GM10266 (cell line): ENCODE measurements at regions not wholly inside any gene's neighbourhood (a gene's known extent, or its start where the extent isn't known, plus 50 kb on each side); places are given as distances from the start of the nearest gene placed in this dataset.

Experiments
- DNase-seq: peaks from one replicate; pipeline ENCODE4 v3.0.0; 2012; ENCODE audit errors: extremely low spot score
- TF ChIP-seq, protein P1 (sequence below): IDR thresholded peaks from 2 replicates; pipeline ENCODE4 v1.5.1; 2012; ENCODE audit warnings: mild to moderate bottlenecking, low read depth; ENCODE audit not compliant: control insufficient read depth, insufficient read depth; ENCODE audit errors: missing control alignments

GRCh38 chr5:174303035-174303434 is 257.5 kb downstream of the NSG2 start:
- TF ChIP-seq, protein P1, sequence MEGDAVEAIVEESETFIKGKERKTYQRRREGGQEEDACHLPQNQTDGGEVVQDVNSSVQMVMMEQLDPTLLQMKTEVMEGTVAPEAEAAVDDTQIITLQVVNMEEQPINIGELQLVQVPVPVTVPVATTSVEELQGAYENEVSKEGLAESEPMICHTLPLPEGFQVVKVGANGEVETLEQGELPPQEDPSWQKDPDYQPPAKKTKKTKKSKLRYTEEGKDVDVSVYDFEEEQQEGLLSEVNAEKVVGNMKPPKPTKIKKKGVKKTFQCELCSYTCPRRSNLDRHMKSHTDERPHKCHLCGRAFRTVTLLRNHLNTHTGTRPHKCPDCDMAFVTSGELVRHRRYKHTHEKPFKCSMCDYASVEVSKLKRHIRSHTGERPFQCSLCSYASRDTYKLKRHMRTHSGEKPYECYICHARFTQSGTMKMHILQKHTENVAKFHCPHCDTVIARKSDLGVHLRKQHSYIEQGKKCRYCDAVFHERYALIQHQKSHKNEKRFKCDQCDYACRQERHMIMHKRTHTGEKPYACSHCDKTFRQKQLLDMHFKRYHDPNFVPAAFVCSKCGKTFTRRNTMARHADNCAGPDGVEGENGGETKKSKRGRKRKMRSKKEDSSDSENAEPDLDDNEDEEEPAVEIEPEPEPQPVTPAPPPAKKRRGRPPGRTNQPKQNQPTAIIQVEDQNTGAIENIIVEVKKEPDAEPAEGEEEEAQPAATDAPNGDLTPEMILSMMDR, result no peak
- no peak for DNase-seq

- peak; percentile 8 for DNase-seq
- TF ChIP-seq, protein P1, result no peak
Observed at GRCh38 chr5:174303437-174304045, 258.0 kb downstream of the NSG2 start.

GRCh38 chr5:174305241-174305681 is 259.8 kb downstream of the NSG2 start:
- TF ChIP-seq, protein P1, result no peak
- no peak for DNase-seq

DNA sequence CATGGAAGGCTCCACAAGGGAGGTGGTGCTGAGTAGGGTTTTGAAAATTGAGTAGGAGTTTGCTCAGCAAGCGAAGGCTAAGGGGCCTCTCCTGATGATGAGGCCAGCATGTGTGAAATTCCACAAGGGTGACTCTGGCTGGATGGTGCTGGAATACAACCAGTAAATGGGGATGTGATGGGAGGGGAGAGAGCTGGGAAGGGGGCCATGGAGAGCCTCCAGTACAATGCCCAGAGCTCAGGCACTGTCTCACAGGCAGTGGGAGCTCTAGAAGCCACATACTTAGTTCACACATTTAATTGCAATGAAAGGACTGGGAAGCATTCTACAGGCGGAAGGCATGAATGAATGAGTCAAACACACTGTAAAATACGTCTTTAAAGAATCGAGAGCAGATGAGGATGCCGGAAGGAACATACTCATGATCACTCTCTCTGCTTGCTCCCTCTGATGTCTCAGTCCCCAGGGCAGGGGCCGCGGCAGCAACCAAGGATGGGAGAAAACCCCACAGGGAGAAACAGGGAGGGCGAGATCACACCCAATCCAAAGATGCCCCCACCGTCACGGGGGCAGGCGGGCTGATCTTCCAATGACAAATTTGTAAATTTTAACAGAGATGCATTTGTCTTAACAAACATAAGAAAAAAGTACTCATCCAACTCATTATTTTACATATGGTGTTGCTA is 261.0 kb downstream of the NSG2 start:
- TF ChIP-seq, protein P1, result no peak
- DNase-seq, result no peak

- TF ChIP-seq, protein P1, result no peak
- no peak for DNase-seq
Observed at GRCh38 chr5:174307031-174307408, 261.5 kb downstream of the NSG2 start.

DNA sequence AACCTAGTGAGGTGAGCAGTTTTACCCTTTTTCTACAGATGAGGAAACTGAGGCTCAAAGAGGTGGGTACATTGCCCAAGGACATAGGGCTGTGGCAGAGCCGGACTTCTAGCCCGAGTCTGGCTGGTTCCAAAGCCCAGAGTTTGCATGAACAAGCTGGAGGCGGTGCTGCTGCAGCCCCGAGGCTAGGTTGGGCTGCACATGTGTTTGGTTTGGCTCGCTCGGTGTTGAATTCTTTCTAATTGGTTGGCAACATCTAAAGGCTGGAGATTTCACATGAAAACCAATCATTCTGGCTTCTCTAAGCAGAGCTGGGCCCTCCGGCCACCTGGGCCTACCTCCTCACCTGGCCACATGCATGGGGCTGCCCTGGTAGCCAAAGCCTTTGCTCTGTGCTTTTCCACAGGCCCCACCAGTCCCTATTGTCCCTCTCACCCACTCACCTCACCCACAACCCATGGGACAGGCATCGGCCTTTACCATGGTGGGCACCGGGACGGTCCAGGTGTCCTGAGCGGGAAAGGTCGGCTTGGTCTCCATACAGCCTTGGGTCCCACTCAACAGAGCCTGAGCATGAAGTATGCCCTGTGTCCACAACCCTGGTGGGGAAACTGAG is 262.3 kb downstream of the NSG2 start:
- TF ChIP-seq, protein P1, result no peak
- DNase-seq, result no peak
